CD4-positive, alpha-beta T cell (primary cell): ENCODE measurements at regions not wholly inside any gene's neighbourhood (a gene's known extent, or its start where the extent isn't known, plus 50 kb on each side); places are given as distances from the start of the nearest gene placed in this dataset.

Experiments used
- ATAC-seq: fragments of 200-7000 bp; cut with Tn5 transposase; one replicate; pipeline ENCODE4 v1.10.0; 2022; ENCODE audit warnings: mild to moderate bottlenecking; ENCODE audit not compliant: poor library complexity
- CTCF ChIA-PET: fragments of 350-600 bp; sonication (Branson Sonifier 250); formaldehyde crosslinking; loops from one replicate; lab custom pipeline; 2021; ENCODE audit warnings: antibody characterized with exemption, inconsistent platforms; lab: Charles Lee
- POLR2A ChIA-PET: fragments of 350-600 bp; sonication (Branson Sonifier 250); formaldehyde crosslinking; loops from one replicate; lab custom pipeline; 2021; ENCODE audit warnings: antibody characterized with exemption, inconsistent platforms; lab: Charles Lee
- DNase-seq, 14 experiments: peaks; one replicate each; pipeline ENCODE4 v3.0.0-alpha.2; 2013 to 2020; ENCODE audit warnings: mixed read lengths in 2 of 14
- H3K27ac ChIP-seq, 2 donors: one replicate each; pipeline versions ENCODE4 v1.5.1 to v1.7.0; 2013; ENCODE audit warnings: low read length in 2 of 2, low read depth in 1 of 2, mild to moderate bottlenecking in 1 of 2
- H3K27me3 ChIP-seq, 2 experiments: 1 replicate in 1 of 2; 2 replicates in 1 of 2; pipeline versions ENCODE4 v1.6.1 to v1.7.0; 2013; ENCODE audit warnings: low read length in 2 of 2, control low read depth in 1 of 2, mild to moderate bottlenecking in 1 of 2, moderate library complexity in 1 of 2; ENCODE audit not compliant: insufficient read depth in 2 of 2, control insufficient read depth in 1 of 2
- H3K36me3 ChIP-seq: one replicate; pipeline ENCODE4 v1.6.1; 2013; ENCODE audit warnings: low read length, control low read depth; ENCODE audit not compliant: insufficient read depth
- H3K4me1 ChIP-seq: one replicate; pipeline ENCODE4 v1.6.1; 2013; ENCODE audit warnings: low read length, control low read depth; ENCODE audit not compliant: insufficient read depth
- H3K4me3 ChIP-seq: one replicate; pipeline ENCODE4 v1.5.1; 2013; ENCODE audit warnings: mild to moderate bottlenecking, low read length, moderate library complexity
- H3K9me3 ChIP-seq, 2 experiments: 1 replicate in 1 of 2; 2 replicates in 1 of 2; pipeline versions ENCODE4 v1.6.1 to v1.7.0; 2013; ENCODE audit warnings: low read length in 2 of 2, mild to moderate bottlenecking in 2 of 2, control low read depth in 1 of 2, moderate library complexity in 1 of 2; ENCODE audit not compliant: control insufficient read depth in 1 of 2, insufficient read depth in 1 of 2
- H3K27ac Mint-ChIP-seq: one replicate; pipeline ENCODE4 v1.8.0; 2020; ENCODE audit warnings: mixed read lengths
- H3K27me3 Mint-ChIP-seq: one replicate; pipeline ENCODE4 v1.8.0; 2021; ENCODE audit warnings: mixed read lengths
- H3K36me3 Mint-ChIP-seq: one replicate; pipeline ENCODE4 v1.8.0; 2021; ENCODE audit warnings: low read depth, mixed read lengths
- H3K4me1 Mint-ChIP-seq: one replicate; pipeline ENCODE4 v1.8.0; 2021; ENCODE audit warnings: low read depth, mixed read lengths
- H3K4me3 Mint-ChIP-seq: one replicate; pipeline ENCODE4 v1.8.0; 2020; ENCODE audit warnings: mild to moderate bottlenecking, mixed read lengths
- H3K9me3 Mint-ChIP-seq: one replicate; pipeline ENCODE4 v1.8.0; 2020; ENCODE audit warnings: mixed read lengths
- intact Hi-C, 2 experiments: fragments of 100-400 bp; cut with DNase I in 1 of 2; cut with micrococcal nuclease in 1 of 2; formaldehyde crosslinking; loops; one replicate each; pipeline versions ENCODE4 v1.15.1 to v1.9.0; 2023 to 2025; cut with DNase I, micrococcal nuclease
- TF ChIP-seq, protein P1 (sequence below): fragments of 200-600 bp; IDR thresholded peaks from one replicate; pipeline ENCODE4 v1.8.0; 2022; ENCODE audit warnings: antibody characterized with exemption, mild to moderate bottlenecking

GRCh38 chr6:139701003-139701402 lies 326.6 kb upstream of the CITED2 start:
- H3K36me3 Mint-ChIP-seq, result no peaks in the 10 kb centered on the region
- DNase-seq (no peak), ATAC-seq (no peak)
- no peak overlapping the region for H3K4me3 Mint-ChIP-seq
- TF ChIP-seq, protein P1, sequence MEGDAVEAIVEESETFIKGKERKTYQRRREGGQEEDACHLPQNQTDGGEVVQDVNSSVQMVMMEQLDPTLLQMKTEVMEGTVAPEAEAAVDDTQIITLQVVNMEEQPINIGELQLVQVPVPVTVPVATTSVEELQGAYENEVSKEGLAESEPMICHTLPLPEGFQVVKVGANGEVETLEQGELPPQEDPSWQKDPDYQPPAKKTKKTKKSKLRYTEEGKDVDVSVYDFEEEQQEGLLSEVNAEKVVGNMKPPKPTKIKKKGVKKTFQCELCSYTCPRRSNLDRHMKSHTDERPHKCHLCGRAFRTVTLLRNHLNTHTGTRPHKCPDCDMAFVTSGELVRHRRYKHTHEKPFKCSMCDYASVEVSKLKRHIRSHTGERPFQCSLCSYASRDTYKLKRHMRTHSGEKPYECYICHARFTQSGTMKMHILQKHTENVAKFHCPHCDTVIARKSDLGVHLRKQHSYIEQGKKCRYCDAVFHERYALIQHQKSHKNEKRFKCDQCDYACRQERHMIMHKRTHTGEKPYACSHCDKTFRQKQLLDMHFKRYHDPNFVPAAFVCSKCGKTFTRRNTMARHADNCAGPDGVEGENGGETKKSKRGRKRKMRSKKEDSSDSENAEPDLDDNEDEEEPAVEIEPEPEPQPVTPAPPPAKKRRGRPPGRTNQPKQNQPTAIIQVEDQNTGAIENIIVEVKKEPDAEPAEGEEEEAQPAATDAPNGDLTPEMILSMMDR, result no peak
- Histone ChIP-seq H3K36me3 (no peaks in the 10 kb centered on the region), H3K4me3 (no peak overlapping the region), H3K27me3 (no peaks in the 10 kb centered on the region), H3K27ac (no peak overlapping the region), H3K9me3 (no peaks in the 10 kb centered on the region), H3K4me1 (no peaks in the 10 kb centered on the region)
- intact Hi-C loops, result no loop called here
- H3K4me1 Mint-ChIP-seq, result no peaks in the 10 kb centered on the region
- H3K27me3 Mint-ChIP-seq, result no peaks in the 10 kb centered on the region
- ChIA-PET CTCF (no interaction called here), POLR2A (no interaction called here)
- H3K27ac Mint-ChIP-seq, result no peak overlapping the region
- H3K9me3 Mint-ChIP-seq, result peaks cover 6% of the 10 kb centered on the region

DNA sequence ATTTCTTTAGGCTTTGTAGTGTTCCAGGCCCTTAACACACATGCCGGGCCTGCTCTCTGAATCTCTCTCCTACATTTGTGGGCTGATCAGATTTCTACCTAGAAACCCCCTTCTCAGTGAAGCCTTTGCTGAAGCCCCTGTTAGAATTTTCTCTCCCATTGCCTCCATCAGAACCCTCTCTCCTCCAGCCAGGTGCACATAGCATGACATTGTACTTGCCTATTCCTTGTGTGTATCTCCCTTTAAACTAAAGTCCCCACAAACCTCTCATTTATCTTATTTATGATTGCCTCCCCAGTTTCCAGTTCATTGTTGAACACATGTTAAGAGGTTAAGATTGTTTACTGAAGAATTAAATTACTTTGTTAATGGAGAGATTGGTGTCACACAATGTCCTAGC lies 325.5 kb upstream of the CITED2 start:
- POLR2A ChIA-PET, result no interaction called here

GRCh38 chr6:139699335-139699734 lies 324.9 kb upstream of the CITED2 start:
- no peak overlapping the region for H3K4me3 ChIP-seq
- no peaks in the 10 kb centered on the region for H3K4me1 Mint-ChIP-seq
- intact Hi-C loops, result no loop called here
- no peaks in the 10 kb centered on the region for H3K4me1 ChIP-seq
- no peak overlapping the region for H3K27ac ChIP-seq
- no peaks in the 10 kb centered on the region for H3K36me3 Mint-ChIP-seq
- no peaks in the 10 kb centered on the region for H3K27me3 ChIP-seq
- H3K9me3 Mint-ChIP-seq, result no peaks in the 10 kb centered on the region
- no peak overlapping the region for H3K27ac Mint-ChIP-seq
- TF ChIP-seq, protein P1, result no peak
- ChIA-PET POLR2A (no interaction called here), CTCF (no interaction called here)
- DNase-seq (no peak), ATAC-seq (no peak)
- H3K9me3 ChIP-seq, result no peaks in the 10 kb centered on the region
- no peak overlapping the region for H3K4me3 Mint-ChIP-seq
- no peaks in the 10 kb centered on the region for H3K36me3 ChIP-seq
- H3K27me3 Mint-ChIP-seq, result no peaks in the 10 kb centered on the region

More for the DNA sequence above, 325.5 kb upstream of the CITED2 start:
- intact Hi-C loops, result no loop called here
- H3K27me3 ChIP-seq, result no peaks in the 10 kb centered on the region
- H3K4me3 ChIP-seq, result no peak overlapping the region
- Mint-ChIP-seq H3K36me3 (no peaks in the 10 kb centered on the region), H3K9me3 (peaks cover 2% of the 10 kb centered on the region), H3K27ac (no peak overlapping the region), H3K4me1 (no peaks in the 10 kb centered on the region), H3K4me3 (no peak overlapping the region), H3K27me3 (no peaks in the 10 kb centered on the region)
- H3K36me3 ChIP-seq, result no peaks in the 10 kb centered on the region
- CTCF ChIA-PET, result no interaction called here
- no peaks in the 10 kb centered on the region for H3K9me3 ChIP-seq
- no peak overlapping the region for H3K27ac ChIP-seq
- DNase-seq (no peak), ATAC-seq (no peak)
- TF ChIP-seq, protein P1, result no peak
- H3K4me1 ChIP-seq, result no peaks in the 10 kb centered on the region
